Activated CD8-positive, alpha-beta memory T cell treated with anti-CD3 and anti-CD28 coated beads, Interleukin-2, amount 50 U/mL, for 48 hours (primary cell): ENCODE measurements at regions not wholly inside any gene's neighbourhood (a gene's known extent, or its start where the extent isn't known, plus 50 kb on each side); places are given as distances from the start of the nearest gene placed in this dataset.

Source experiments
- DNase-seq: peaks from one replicate; pipeline ENCODE4 v3.0.0-alpha.2; 2020

DNA sequence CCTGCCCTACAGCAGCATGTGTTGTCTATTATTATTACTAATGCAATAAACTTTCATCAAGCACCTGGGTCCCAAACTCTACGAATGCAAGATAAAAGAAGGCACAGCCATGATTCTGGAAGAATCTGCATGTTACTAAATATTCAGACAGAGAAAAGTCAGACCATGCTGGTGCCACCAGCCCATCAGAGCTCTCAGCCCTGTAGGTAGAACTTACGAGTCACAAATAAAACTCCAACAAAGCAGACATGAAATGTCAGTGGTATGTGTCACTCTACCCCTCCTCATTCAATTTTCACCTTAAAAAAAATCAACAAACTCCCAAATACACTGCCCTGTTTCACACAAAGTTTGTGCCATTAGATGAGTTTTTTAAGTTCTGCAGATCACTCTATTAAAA lies 62.4 kb upstream of the TIAM1 start:
- no peak for DNase-seq

DNA sequence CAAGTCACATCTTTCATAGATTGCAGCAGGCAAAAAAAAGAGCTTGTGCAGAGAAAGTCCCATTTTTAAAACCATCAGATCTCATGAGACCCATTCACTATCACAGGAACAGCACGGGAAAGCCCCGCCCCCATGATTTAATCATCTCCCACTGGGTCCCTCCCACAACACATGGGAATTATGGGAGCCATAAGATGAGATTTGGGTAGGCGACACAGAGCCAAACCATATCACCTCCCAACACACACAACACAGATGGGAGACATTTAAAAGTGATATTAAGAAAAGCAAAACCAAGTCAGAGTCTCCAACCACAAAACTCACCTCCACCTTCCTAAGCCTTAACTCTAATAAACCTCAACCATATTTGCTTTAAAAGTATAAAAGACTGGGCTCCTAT lies 61.5 kb upstream of the TIAM1 start:
- DNase-seq = no peak

DNA sequence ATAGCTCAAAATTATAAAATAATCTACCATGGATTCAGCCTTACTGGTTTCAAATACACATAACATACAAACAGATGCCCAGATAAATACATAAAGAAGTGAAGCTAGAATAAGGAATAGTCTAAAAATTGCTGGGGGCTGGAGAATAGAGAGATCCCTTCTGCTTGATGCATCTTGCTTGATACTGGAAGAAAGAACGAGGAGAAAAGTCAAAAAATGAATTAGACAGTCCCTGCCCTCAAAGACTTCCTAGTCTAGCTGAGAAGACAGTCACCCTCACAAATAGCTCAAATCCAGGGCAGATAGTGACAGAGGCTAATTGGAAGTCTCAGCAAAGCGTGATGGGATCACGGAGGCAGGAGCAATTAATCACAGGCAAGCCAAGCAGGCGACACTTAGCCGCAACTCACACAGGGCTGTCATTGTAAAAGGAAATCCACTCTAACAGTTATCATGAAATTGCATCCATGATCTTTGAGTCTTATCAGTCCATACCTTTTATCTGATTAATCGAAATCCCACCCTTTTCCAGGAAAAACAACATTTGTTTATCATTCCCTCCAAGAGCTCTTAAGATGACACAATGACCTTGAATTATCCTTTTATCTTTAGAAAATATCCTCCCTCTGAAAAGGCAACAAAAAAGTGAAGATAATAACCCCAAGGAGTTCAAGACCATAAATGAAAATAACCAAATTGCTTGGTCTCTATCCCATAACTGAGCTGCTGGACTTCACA lies 59.7 kb upstream of the TIAM1 start:
- DNase-seq = no peak

DNA sequence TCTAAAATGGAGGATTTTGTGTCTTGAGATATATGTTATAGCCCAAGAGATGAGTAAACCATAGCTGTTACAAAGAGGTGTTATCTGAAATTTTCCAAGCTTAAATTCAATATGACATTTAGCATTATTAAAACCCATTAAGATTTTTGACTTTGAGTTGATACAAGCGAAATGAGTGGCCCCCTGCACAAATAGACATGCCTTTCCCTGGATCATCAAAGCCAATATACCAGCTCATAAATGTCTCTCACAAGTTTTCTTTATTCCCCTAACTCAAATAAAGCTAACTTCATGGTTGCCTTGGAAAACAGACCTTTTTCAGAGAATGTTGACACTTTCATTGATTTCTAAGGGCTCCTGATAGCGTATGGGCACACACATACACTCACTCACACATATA lies 55.5 kb upstream of the TIAM1 start:
- no peak for DNase-seq

DNA sequence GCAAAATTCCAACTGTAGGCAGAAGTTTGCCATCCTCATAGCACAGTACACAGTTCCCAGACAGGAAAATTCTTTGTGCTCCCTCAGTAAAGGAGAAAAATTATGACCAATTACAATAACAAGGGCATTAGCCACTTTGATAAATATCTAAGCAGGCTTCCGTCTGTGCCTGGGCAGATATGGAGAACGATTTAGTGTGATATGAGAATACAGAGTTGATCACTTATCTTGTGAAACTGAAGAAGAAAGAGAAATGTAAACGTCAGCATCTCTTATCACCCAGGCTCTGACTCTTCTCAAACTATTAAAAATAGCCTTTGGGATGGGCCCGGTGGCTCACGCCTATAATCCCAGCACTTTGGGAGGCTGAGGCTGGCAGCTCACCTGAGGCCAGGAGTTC lies 54.5 kb upstream of the TIAM1 start:
- DNase-seq = no peak

DNA sequence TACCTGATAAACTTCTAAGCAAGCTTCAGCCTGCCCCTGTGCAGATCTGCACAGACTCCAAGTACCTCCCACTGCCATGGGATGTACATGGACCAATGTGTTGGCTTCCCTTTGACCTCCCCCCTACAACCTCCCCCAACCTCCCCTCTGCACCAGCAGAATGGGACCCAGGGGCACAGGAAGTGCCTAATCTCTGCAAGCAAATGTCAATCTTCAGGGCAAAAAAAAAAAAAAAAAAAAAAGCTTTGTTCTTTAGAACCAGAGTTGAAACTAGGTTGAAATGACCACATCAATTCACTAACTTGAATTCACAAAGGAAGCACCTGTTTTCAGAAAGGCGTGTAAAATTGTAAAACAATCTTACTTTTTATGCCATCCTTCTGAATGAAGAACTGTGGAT lies 53.9 kb upstream of the TIAM1 start:
- DNase-seq = no peak

DNA sequence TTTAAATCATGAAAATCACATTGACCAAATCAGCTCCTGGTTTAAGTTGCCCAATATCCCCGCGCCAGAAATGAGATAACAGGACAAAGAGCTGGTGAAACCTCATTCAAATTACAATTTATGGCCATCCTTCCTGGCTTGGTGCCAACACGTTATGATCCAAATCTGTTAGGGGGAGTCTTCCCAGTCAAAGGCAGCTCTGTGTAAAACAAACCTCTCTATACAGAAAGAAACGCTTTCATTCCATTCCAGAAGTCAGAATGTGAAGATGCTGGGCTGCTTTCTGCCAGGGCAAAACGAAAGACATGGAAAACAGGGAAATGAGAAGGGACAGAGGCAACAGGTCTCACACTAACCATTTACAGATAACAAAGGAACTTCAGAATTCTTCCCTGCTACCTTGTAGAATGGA lies 53.5 kb upstream of the TIAM1 start:
- no peak for DNase-seq

DNA sequence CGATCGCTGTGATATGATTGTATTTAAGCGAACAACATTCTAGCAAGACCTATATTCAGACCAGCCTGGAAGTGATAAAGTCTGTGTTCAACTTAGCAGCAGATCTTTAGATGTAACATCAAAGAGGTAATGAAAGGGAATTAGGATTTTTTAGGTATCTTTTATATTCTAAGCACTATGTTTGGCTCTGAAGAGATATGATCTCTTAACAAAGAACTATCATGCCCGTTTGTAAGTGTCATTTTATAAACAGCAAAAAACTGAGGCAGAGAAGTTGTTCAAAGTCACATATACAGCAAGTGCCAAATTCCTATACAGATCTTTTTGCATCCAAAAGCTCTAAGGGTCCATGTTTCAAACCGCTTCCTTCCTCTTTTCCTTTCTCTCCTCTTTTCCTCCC lies 53.0 kb upstream of the TIAM1 start:
- DNase-seq = no peak

DNA sequence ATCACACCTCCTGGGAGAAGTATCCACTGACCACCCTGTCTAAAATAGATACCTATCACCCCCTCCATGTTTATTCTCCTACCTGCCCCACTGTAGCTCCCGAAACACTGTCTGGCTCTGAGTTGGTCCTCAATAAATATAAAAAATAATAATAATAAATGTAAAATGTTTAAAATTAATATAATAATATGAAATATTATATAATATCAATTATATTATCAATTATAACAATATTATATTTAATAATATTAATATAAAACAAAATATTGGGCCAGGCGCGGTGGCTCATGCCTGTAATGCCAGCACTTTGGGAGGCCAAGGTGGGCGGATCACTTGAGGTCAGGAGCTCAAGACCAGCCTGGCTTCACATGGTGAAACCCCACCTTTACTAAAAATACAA lies 52.3 kb upstream of the TIAM1 start:
- no peak for DNase-seq

DNA sequence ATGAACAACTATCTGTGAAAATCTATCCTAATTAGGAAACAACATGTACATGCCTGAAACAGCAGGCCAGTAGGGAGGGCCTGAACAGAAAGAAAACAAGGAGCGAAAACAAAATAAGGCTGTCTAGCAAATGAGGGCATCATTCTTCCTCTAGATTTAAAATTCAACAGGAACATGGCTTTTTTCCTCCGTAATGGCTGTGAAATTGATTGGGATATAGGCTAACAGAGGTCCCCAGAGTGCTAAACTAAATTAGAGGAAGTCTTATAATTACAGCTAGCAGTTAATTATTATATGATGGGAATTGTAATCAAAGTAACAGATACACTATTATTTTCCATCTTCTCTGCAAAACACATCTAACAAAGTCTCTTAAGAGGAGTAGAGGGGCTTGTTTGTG lies 51.7 kb upstream of the TIAM1 start:
- no peak for DNase-seq

DNA sequence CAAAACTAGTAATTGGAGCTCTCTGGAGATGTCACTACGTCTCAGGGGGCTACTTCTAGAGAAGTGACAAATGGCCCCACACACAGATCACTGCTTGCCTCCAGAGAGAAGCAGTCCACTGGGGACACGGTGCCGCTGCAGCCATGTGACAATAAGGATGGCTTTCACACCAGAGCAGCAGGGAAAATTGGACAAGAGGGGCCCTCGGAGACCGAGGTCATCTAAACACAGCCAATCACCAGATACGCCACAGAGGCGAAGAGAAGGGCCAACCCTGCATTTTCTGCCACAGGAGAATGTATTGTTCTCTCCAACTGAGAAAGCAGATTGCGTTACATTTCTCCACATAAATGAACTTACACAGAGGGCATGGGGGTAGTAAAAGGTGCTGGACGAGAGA lies 51.2 kb upstream of the TIAM1 start:
- DNase-seq = no peak

DNA sequence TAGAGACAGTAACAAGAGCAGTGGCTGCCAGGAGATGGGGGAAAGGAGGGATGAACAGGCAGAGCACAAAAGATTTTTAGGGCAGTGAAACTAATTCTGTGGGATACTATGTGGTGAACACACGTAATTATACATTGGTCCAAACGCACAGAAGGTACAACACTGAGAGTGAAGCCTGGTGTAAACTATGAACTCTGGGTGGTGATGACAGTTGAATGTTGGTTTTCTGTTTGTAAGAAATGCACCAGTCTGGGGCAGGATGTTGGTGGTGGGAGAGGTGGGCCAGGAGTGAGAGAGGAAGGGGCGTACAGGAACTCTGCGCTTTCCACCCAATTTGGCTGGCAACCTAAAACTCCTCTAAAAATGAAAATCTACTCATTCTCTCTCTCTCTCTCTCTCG lies 50.2 kb upstream of the TIAM1 start:
- DNase-seq = no peak
